GM19463 (cell line): ENCODE measurements at regions not wholly inside any gene's neighbourhood (a gene's known extent, or its start where the extent isn't known, plus 50 kb on each side); places are given as distances from the start of the nearest gene placed in this dataset.

ENCODE experiments used
- ATAC-seq: cut with Tn5 transposase; IDR thresholded peaks from one replicate; pipeline ENCODE4 v1.9.1; 2021; ENCODE audit warnings: mild to moderate bottlenecking, moderate library complexity; ENCODE audit not compliant: unreplicated experiment

DNA sequence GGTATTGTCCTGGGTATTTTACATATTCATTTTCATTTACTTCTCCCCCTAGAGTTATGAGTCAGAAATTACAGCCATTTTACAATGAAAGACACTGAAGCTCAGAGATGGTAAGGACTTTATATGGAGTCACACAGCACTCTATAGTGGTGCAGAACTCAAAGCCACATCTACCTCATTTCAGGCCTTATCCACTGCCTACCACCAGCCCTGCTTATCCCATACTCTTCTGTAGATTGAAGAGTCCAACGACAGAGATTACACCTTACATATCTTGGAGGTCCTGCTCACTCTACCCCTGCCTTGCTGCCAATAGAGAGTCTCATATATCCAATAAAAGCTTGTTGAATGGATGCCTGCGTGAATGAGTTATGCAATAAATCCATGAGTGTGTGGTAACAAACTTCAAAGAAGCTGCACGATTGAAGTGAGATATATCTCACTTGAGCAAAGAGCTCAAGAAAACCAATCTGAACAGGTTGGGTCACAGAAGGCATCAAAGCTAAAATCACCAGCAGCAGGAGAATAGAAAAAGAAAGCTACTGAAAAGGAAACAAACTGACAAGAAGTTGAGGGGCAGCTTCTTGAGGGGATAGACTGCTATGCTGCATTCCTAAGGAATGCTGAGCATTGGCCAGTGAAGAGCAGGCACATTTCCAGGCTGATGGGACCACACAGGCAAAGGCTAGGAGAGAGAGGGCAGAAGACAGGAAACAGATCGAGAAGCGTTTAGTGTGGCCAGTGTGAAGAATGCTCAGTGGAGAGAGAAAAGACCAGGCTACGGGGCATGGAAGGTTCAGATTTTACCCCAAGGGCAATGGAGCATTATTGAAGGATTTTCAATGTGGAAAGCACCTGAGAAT, 585.6 kb downstream of the DHX35 start:
- no peak for ATAC-seq

GRCh38 chr20:39541136-39541803, 579.1 kb downstream of the DHX35 start:
- ATAC-seq = no peak

DNA sequence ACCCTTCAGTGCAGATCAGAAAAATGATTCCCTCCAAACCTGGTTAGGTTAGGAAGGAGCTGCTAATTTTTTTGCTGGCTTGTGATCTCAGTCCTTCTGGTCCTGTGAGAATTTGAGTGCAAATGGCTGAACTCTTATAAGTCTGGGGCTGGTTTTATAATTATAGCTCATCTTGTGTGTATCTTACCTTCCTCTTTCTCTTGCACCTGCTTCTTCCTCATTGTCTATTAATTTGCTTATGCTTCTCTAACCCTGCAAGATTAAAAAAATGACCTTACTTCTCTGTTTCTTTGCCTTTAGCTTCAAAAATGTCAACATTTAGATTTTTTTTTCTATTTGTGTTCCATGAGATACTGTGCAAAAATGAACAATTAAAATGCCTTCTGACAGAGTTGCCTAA, 576.2 kb downstream of the DHX35 start:
- no peak for ATAC-seq

GRCh38 chr20:39535301-39535700, 573.2 kb downstream of the DHX35 start:
- ATAC-seq = no peak

GRCh38 chr20:39534846-39535245, 572.7 kb downstream of the DHX35 start:
- no peak for ATAC-seq

- ATAC-seq = no peak
Measured at GRCh38 chr20:39533858-39534257, 571.7 kb downstream of the DHX35 start.

DNA sequence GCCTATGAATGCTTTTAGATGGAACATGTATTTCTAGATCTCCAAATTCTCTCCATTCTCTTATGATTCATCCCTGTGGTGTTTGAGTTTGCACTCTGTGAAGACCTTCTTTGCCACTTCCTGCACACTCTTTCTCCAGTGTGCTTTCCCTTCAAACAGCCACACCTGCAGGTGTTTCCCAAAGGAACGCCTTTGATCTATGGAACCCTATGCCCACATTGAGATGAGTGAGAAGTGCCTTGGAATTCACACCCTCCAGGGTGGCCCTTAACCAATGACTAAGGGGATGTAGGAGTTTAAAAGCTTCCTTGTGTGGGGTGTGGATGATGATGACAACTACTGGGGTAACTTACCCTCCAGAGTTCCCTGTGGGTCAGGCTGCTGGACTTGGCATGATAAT, 570.1 kb downstream of the DHX35 start:
- ATAC-seq = no peak

DNA sequence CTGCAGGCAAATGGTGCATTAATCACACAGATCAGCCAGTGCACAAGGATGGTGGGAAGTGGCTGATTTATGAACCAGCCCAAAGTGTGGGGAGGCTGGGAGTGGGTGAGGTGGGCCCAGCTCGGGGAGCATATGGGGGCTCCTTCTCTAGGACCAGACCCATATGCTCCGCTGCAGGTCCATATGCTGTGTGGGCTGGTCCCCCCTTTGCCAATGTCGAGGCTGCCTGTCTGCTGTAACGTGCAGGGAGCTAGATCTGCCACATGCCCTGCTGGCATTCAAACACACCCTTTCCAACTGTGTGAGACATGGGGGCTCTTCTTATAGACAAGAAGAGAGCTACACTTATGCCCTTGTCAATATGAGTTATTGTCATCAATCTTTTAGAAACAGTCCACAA, 566.3 kb downstream of the DHX35 start:
- no peak for ATAC-seq

DNA sequence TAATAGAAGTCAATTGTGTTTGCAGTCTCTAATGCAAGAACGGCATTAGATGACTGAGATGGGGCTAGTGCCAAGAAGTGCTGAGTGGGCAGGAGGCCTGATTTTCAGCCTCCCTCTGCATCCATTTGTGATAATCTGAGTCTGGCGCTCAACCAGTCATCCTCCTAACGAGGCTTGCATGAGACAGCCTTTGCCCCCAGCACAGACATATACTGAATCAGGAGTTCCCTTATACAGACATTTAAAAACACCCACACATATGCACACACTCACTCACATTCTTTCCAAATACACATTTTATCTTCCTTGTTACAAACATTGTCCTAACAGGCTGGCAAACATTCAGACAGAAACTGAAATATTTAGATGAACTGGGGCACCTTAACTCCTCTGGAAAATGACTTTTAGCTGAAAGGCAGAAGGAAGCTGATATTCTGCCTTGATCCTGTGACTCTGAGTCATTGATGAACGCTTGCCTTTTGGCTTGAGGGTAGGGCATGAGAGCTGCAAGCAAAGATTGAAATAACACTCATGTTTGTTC, 562.3 kb downstream of the DHX35 start:
- no peak for ATAC-seq

GRCh38 chr20:39523405-39523804, 561.3 kb downstream of the DHX35 start:
- no peak for ATAC-seq

- ATAC-seq = no peak
Measured at GRCh38 chr20:39518654-39519053, 556.5 kb downstream of the DHX35 start.

DNA sequence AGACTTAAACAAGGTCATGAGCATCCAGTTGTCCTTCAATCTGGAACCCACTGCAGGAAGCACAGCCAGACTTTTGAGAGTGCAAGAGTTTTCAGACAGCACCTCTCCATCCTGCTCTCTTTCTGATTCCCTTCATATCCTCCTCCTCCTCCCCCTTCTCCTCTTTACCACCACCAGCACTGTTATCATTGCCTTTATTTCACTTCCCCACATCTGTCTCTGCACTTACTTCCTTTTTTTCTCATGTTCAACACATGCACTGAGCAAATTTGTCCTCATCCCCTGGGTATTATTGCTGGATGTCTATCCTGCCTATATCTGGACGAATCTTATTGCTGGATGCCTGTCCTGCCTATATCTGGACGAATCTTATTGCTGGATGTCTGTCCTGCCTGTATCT, 554.8 kb downstream of the DHX35 start:
- no peak for ATAC-seq

GRCh38 chr20:39504710-39505094, 542.6 kb downstream of the DHX35 start:
- ATAC-seq = no peak

GRCh38 chr20:39503902-39504709, 542.0 kb downstream of the DHX35 start:
- ATAC-seq = no peak

- no peak for ATAC-seq
Measured at GRCh38 chr20:39492223-39492797, 530.2 kb downstream of the DHX35 start.

- no peak for ATAC-seq
Measured at GRCh38 chr20:39491711-39492110, 529.6 kb downstream of the DHX35 start.

GRCh38 chr20:39489986-39490560, 527.9 kb downstream of the DHX35 start:
- ATAC-seq = no peak

DNA sequence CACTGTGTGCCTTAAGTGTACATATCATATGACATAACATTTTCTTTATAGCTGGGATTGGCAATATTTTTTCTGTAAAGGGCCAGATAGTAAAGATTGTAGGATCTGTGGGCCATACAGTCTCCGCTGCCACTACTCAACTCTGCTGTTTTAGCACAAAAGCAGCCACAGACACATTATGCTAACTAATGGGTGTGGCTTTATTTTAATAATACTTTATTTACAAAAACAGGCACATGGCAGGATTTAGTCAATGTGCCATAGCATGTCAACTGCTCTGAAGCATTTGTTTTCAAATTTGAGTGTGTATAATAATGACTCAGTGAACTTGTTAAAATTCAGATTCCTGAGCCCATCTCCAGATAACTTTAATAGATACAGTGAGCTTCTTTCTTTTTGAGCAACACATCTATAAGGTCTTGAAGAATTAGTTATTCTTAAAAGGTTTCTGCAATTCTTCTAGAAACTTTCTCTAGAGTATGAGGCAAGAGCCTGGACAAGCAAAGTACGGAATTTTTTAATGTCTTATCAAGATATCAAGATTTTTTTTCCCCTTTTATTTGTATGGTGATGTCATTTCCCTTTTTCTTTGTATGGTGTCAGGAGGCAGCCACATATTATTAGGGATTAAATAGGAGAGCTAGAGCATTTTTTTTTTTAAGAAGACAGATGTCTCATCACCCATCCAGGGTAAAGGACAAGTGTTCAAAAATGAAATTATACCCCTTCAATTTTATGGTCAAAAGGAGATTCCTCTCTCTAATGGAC, 518.3 kb downstream of the DHX35 start:
- ATAC-seq = no peak

GRCh38 chr20:39479196-39479810, 517.2 kb downstream of the DHX35 start:
- no peak for ATAC-seq
